HUDEP-2 (cell line): ENCODE measurements at regions not wholly inside any gene's neighbourhood (a gene's known extent, or its start where the extent isn't known, plus 50 kb on each side); places are given as distances from the start of the nearest gene placed in this dataset.

Source experiments
- DNase-seq, 76 experiments: peaks; one replicate each; lab custom pipeline; 2025; ENCODE audit not compliant: unreplicated experiment in 76 of 76; lab: John Stamatoyannopoulos, UW

- no peak for DNase-seq
Measured at GRCh38 chr18:41482501-41482900, 472.5 kb upstream of the PIK3C3 start.

- no peak for DNase-seq
Measured at GRCh38 chr18:41466436-41467160, 488.4 kb upstream of the PIK3C3 start.

DNA sequence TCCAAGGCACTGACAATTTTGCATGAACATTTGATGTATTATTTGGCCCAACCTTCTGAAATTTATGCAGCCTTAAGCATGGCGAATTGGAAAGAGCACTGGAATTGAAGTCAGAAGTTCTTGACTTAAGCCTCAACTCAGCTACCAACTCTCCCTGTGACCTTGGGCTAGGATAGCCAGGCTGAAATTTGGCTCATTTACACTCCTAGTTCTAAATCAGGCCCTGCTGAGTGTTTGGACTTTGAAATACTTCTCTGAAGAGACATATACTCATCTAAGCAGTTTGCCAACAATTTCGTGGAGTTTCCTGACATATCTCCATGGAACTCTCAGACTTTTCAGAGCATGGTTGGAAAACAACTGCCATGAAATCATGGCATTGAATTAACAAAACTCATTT is 489.6 kb upstream of the PIK3C3 start:
- no peak for DNase-seq

DNA sequence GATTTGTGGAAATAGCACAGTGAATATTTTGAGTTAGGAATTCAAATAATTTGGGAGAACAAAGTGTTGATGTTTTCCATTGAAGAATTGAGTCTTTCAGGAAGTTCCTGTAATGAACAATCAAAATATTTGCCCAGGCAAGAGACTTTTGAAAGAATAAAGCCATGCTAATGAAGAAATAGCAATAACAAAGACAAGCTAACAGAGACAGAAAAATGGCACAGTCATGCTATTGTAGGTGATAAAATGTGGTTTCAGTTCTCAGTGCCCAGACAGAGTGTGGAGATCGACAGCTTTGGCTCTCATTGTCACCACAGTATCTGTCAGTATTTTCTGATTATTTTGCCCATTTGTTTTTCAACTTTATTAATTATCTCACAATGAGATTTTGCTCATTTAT is 490.8 kb upstream of the PIK3C3 start:
- DNase-seq: no peak

- DNase-seq: no peak
Measured at GRCh38 chr18:41462946-41463345, 492.1 kb upstream of the PIK3C3 start.

GRCh38 chr18:41461114-41461513 is 493.9 kb upstream of the PIK3C3 start:
- DNase-seq: no peak

- no peak for DNase-seq
Measured at GRCh38 chr18:41459656-41460055, 495.4 kb upstream of the PIK3C3 start.

- DNase-seq: no peak
Measured at GRCh38 chr18:41458376-41458775, 496.7 kb upstream of the PIK3C3 start.

- no peak for DNase-seq
Measured at GRCh38 chr18:41457765-41458326, 497.2 kb upstream of the PIK3C3 start.

DNA sequence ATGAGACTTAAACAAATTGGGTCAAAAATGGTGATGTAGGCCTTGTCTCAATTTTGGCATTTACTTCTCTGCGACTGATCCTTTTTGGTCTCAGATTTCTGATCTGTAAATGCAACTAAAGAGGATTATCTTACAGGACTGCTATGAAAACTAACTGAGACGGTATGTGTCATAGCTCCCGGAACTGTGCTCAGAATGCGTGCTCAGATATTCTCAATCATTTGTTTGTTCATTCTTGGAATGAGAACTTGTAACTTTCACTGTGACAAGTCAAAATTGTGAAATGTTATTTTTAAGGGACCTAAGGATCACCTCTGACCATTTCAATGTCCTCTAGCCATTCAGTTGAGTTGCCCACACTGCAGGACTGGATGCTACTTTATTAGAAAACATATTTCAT is 498.2 kb upstream of the PIK3C3 start:
- DNase-seq: no peak

DNA sequence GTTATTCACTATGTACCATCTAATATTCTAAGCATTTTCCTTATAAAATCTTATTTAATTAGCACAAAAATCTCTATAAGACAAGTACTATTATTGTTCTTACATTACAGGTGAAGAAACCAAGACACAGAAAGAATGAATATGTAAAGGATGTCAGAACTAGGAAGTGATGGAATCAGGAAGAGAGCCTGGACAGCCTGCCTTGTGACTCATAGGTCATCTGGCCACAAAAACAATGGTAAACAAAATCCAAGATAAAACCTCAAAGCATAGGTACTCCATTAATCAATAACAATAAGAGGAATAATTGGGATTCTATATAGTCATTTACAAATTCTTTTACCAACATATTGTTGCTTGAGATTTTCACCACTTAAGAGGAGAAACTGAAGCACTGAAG is 505.4 kb upstream of the PIK3C3 start:
- DNase-seq: no peak

DNA sequence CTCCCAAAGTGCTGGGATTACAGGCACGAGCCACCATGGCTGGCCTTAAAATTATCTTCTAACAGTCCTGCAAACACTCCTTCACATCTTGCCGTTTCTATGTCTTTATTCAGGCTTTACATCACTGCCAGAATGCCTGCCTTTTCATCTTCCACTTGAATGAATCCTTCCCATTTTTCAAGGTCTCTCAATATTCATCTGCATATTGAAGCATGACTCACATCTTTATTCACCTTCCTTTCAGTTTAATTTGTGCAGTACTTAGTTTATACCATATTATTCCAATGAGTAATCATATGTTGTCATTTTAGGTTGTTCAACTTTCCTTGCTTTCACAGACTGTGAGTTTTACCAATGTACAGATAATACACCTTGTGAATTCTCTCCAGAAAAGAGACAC is 510.1 kb upstream of the PIK3C3 start:
- no peak for DNase-seq

- no peak for DNase-seq
Measured at GRCh38 chr18:41436772-41437171, 518.3 kb upstream of the PIK3C3 start.

DNA sequence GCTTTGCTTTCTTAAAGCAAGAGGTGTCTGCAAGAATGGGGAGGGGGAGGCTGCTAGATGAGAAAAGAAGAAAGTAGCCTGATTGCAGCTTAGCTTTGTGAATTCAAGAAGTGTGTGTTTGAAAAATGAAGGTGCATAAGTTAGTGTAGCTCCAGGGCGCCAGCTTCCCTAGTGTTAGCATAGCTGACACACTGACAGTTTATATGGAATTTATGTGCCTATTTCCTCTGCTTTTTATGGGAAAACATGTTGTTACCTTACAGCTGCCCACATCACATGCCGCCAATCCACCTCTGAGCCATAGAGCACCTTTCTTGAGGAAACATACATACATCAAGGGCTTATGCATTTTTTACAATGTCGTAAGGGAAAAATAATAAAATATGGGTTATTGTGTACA is 536.4 kb upstream of the PIK3C3 start:
- no peak for DNase-seq

DNA sequence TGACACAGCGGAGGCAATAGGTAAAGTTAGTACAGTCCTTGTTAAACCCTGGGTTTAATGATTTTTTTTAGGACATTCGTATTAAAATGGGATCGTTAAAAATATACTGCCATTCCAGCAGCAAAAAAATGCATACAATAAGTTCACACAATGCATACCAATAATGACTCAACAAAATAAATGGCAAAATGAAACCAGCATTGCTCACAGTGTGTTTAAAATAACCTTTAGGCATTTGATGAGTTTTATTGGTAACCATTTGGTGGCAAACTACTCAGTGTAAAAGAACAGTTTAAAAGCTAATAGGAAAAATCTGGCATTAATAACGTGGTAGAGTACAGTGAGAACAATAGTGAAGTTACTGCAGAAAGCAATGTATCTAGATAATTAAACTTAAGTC is 539.0 kb upstream of the PIK3C3 start:
- no peak for DNase-seq

DNA sequence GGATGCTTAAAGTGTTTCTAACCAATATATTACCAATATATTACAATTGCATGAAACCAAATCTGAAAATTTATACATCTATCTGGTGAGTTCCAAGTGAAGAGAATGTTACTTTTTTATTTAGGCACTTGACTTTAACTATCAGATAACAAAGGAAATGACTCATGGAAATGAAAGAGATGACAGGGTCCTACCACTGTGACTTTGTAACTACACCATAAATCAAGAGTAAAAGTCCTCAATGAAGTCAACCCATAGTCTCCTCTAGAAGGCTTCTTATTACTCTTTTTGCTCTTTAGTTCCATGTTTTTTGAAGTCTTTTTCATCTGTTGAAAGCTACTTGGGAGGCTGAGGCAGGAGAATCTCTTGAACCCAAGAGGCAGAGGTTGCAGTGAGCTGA is 545.0 kb upstream of the PIK3C3 start:
- DNase-seq: no peak

GRCh38 chr18:41406834-41407233 is 548.2 kb upstream of the PIK3C3 start:
- no peak for DNase-seq

DNA sequence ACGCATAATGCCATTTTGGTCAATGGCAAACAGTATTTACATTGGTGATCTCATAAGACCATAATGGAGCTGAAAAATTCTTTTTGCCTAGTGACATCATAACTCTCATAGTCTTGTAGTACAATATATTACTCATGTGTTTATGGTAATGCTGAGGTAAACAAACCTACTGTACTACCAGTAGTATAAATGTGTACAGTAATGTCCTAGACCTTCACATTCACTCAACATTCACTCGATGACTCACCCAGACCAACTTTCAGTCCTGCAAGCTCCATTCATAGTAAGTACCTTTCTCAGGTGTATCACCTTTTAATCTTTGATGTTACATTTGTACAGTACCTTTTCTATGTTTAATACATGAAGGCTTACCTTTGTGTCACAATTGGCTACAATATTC is 558.2 kb upstream of the PIK3C3 start:
- no peak for DNase-seq

GRCh38 chr18:41396211-41396610 is 558.8 kb upstream of the PIK3C3 start:
- DNase-seq: no peak

DNA sequence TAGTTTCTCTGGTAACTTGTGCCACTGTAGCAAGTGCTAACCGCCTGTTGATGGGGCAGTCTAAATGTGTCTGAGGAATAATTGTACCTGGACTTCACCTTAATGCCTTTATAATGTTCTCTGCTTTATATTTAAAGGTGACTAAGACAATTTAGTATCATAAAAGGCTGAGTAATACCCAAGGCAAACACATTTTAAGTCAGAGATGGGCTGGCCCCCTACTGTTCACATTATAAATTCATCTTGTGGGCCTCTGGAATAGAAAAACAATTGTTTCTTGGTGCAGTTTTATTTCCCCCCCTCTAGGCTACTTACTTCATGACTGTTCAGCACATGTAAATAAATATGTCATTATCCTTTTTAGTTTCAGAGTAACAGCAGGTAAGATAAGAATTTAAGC is 559.3 kb upstream of the PIK3C3 start:
- no peak for DNase-seq

DNA sequence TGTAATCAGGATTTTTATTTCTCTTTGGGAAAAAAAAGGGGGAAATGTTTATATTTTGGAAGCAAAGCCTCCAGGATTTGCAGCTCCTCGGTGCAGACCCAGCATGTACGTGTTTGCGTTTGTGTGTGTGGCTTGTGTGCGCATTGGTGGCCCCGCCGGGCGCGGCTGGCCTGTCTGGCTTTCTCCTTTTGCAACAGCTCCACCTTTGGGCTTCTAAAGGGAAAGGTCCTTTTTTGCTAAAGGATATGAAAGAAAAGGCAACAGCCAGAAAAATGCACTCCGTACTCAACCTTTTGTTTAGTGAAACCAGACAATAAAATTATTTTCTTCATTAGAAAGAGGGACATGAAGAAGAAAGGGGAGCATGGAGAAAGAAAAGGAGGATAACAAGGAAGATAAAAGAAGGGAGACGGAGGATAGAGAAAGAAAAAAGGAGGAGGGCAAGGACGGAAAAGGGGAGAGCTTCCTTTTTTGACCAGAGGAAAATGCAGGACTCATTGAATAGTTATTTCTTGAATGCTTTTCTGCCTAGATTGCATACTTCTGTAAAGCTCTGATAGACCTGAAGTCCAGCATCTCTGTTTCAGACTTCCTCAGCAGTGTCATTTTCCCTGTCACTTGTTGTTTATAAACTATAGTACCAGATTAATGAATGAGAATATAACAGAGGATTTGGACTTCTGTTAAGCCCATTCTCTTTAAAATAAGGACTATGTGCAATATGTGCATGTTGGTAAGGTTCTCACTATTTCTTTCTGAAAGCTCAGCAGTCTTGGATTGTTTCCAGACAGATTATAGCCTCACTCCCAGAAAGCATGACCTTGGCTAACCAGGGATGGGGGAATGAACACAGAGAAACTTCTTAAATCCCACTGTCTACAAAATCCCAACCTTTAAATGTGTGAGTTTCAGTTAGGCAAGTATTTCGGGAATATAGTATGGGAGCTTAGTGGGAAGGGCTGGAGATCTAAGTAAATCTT is 563.1 kb upstream of the PIK3C3 start:
- DNase-seq: peak in 22 of 76 experiments; percentile 0 to 40 (median 8)

- DNase-seq: no peak
Measured at GRCh38 chr18:41390309-41390708, 564.7 kb upstream of the PIK3C3 start.
